ENCODE measurements at regions not wholly inside any gene's neighbourhood (a gene's known extent, or its start where the extent isn't known, plus 50 kb on each side); places are given as distances from the start of the nearest gene placed in this dataset.

GRCh38 chr4:123046096-123046495 lies 123.7 kb upstream of the NUDT6 start:
- Histone ChIP-seq H3K9me3 (ENCODE audit: control insufficient read depth in 2 of 2, low read length in 2 of 2) (peaks cover 5 to 11% of the 10 kb centered on the region in 2 donors), H3K27ac (ENCODE audit: low read depth in 2 of 2, low read length in 2 of 2) (no peak overlapping the region), H3K9ac (ENCODE audit: low read depth in 1 of 2, low read length in 2 of 2) (no peak overlapping the region), H3K4me3 (ENCODE audit: low read length in 2 of 2) (no peak overlapping the region), H3K27me3 (ENCODE audit: control insufficient read depth in 2 of 2, insufficient read depth in 2 of 2, low read length in 2 of 2) (no peaks in the 10 kb centered on the region), H3K36me3 (ENCODE audit: control insufficient read depth in 2 of 2, insufficient read depth in 2 of 2, low read length in 2 of 2) (no peaks in the 10 kb centered on the region), H3K4me1 (ENCODE audit: control insufficient read depth in 2 of 2, insufficient read depth in 2 of 2, low read length in 2 of 2) (no peaks in the 10 kb centered on the region)

- Histone ChIP-seq H3K4me3 (ENCODE audit: low read length in 2 of 2) (no peak overlapping the region), H3K36me3 (ENCODE audit: control insufficient read depth in 2 of 2, insufficient read depth in 2 of 2, low read length in 2 of 2) (no peaks in the 10 kb centered on the region), H3K9ac (ENCODE audit: low read depth in 1 of 2, low read length in 2 of 2) (no peak overlapping the region), H3K9me3 (ENCODE audit: control insufficient read depth in 2 of 2, low read length in 2 of 2) (peaks cover 0 to 5% of the 10 kb centered on the region in 2 donors), H3K4me1 (ENCODE audit: control insufficient read depth in 2 of 2, insufficient read depth in 2 of 2, low read length in 2 of 2) (no peaks in the 10 kb centered on the region), H3K27me3 (ENCODE audit: control insufficient read depth in 2 of 2, insufficient read depth in 2 of 2, low read length in 2 of 2) (no peaks in the 10 kb centered on the region), H3K27ac (ENCODE audit: low read depth in 2 of 2, low read length in 2 of 2) (no peak overlapping the region)
Observed at GRCh38 chr4:123050018-123050417, 127.6 kb upstream of the NUDT6 start.

- Histone ChIP-seq H3K9me3 (ENCODE audit: control insufficient read depth in 2 of 2, low read length in 2 of 2) (peaks cover 0 to 5% of the 10 kb centered on the region in 2 donors), H3K36me3 (ENCODE audit: control insufficient read depth in 2 of 2, insufficient read depth in 2 of 2, low read length in 2 of 2) (no peaks in the 10 kb centered on the region), H3K27ac (ENCODE audit: low read depth in 2 of 2, low read length in 2 of 2) (no peak overlapping the region), H3K9ac (ENCODE audit: low read depth in 1 of 2, low read length in 2 of 2) (no peak overlapping the region), H3K27me3 (ENCODE audit: control insufficient read depth in 2 of 2, insufficient read depth in 2 of 2, low read length in 2 of 2) (no peaks in the 10 kb centered on the region), H3K4me3 (ENCODE audit: low read length in 2 of 2) (no peak overlapping the region), H3K4me1 (ENCODE audit: control insufficient read depth in 2 of 2, insufficient read depth in 2 of 2, low read length in 2 of 2) (no peaks in the 10 kb centered on the region)
Observed at GRCh38 chr4:123052007-123052406, 129.6 kb upstream of the NUDT6 start.

DNA sequence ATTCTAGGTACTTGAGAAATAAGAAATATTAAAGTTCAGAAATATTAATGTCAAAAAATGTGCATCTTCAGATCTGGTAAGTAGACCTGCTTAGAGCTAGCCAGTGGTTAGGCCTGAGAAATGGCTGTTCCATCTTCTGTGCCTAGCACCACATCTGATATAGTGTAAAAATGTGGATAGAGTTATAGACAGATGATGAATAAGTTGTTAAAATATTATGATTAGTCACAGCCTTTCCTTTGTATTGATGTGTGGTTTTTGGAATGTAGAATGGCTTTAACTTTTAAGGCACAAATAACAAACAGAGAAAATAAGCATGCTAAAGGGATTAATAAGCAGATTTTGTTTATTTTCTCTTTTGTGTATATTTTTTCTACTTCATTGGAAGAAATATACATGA lies 133.5 kb upstream of the NUDT6 start:
- no peak overlapping the region for H3K9ac ChIP-seq (ENCODE audit: low read depth in 1 of 2, low read length in 2 of 2)
- no peak overlapping the region for H3K4me3 ChIP-seq (ENCODE audit: low read length in 2 of 2)
- H3K36me3 ChIP-seq (ENCODE audit: control insufficient read depth in 2 of 2, insufficient read depth in 2 of 2, low read length in 2 of 2), result no peaks in the 10 kb centered on the region
- no peaks in the 10 kb centered on the region for H3K9me3 ChIP-seq (ENCODE audit: control insufficient read depth in 2 of 2, low read length in 2 of 2)
- H3K4me1 ChIP-seq (ENCODE audit: control insufficient read depth in 2 of 2, insufficient read depth in 2 of 2, low read length in 2 of 2), result no peaks in the 10 kb centered on the region
- no peak overlapping the region for H3K27ac ChIP-seq (ENCODE audit: low read depth in 2 of 2, low read length in 2 of 2)
- no peaks in the 10 kb centered on the region for H3K27me3 ChIP-seq (ENCODE audit: control insufficient read depth in 2 of 2, insufficient read depth in 2 of 2, low read length in 2 of 2)

DNA sequence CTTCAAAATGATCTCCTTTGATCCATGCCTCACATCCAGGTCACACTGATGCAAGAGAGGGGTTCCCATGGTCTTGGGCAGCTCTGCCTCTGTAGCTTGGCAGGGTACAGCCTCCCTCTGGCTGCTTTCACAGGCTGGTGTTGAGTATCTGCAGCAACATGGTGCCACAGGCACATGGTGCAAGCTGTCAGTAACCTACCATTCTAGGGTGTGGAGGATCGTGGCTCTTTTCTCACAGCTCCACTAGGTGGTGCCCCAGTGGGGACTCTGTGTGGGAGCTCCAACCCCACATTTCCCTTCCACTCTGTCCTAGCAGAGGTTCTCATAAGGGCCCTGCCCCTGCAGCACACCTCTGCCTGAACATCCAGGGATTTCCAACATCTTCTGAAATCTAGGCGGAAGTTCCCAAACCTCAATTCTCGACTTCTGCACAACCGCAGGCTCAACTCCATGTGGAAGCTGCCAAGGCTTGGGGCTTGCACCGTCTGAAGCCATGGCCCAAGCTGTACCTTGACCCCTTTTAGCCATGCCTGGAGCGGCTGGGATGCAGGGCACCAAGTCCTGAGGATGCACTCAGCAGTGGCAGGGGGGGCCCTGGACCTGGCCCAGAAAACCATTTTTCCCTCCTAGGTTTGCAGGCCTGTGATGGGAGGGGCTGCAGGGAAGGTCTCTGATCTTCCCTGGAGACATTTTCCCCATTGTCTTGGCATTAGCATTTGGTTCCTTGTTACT lies 137.8 kb upstream of the NUDT6 start:
- Histone ChIP-seq H3K27ac (ENCODE audit: low read depth in 2 of 2, low read length in 2 of 2) (no peak overlapping the region), H3K4me3 (ENCODE audit: low read length in 2 of 2) (no peak overlapping the region), H3K36me3 (ENCODE audit: control insufficient read depth in 2 of 2, insufficient read depth in 2 of 2, low read length in 2 of 2) (no peaks in the 10 kb centered on the region), H3K9ac (ENCODE audit: low read depth in 1 of 2, low read length in 2 of 2) (no peak overlapping the region), H3K9me3 (ENCODE audit: control insufficient read depth in 2 of 2, low read length in 2 of 2) (no peaks in the 10 kb centered on the region), H3K27me3 (ENCODE audit: control insufficient read depth in 2 of 2, insufficient read depth in 2 of 2, low read length in 2 of 2) (no peaks in the 10 kb centered on the region), H3K4me1 (ENCODE audit: control insufficient read depth in 2 of 2, insufficient read depth in 2 of 2, low read length in 2 of 2) (no peaks in the 10 kb centered on the region)

DNA sequence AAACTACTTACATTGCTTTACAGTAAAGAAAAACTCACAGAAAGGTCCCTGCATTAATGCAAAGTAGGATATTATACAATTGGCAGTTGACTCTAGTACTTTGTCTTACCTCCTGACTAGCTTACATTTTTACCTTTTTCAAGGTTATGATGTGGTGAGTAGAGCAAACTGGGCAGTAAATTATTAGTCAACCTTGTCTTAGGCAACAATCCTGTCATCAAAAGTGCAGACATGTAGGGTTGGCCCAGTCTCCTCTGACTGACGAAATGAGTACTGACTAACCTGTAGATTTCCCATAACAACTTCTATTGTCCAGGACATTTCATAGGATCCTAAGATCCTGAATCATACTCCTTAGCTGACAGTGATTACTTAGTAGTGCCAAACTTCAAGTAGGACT lies 142.0 kb upstream of the NUDT6 start:
- no peak overlapping the region for H3K9ac ChIP-seq (ENCODE audit: low read depth in 1 of 2, low read length in 2 of 2)
- H3K4me1 ChIP-seq (ENCODE audit: control insufficient read depth in 2 of 2, insufficient read depth in 2 of 2, low read length in 2 of 2), result no peaks in the 10 kb centered on the region
- H3K4me3 ChIP-seq (ENCODE audit: low read length in 2 of 2), result no peak overlapping the region
- H3K27ac ChIP-seq (ENCODE audit: low read depth in 2 of 2, low read length in 2 of 2), result no peak overlapping the region
- no peaks in the 10 kb centered on the region for H3K36me3 ChIP-seq (ENCODE audit: control insufficient read depth in 2 of 2, insufficient read depth in 2 of 2, low read length in 2 of 2)
- no peaks in the 10 kb centered on the region for H3K27me3 ChIP-seq (ENCODE audit: control insufficient read depth in 2 of 2, insufficient read depth in 2 of 2, low read length in 2 of 2)
- no peaks in the 10 kb centered on the region for H3K9me3 ChIP-seq (ENCODE audit: control insufficient read depth in 2 of 2, low read length in 2 of 2)

DNA sequence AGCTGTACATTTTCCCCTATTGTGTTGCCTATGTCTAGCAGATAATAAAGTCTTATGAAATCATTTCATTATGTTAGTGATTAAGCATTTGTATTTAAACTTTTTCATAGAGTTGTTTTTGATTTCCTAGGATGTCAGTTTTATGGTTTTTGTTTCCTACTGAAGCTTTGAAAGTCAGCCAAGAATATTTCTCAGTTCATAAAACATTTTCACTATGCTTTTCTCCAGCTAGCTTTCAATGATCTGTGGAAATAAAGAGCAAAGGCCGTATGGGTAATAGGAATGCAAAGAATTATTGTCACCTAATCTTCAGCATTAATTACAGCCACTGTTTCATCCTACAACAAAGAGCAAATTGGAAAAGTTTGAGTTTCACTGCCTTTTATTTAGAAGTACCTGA lies 145.7 kb upstream of the NUDT6 start:
- Histone ChIP-seq H3K9me3 (ENCODE audit: control insufficient read depth in 2 of 2, low read length in 2 of 2) (no peaks in the 10 kb centered on the region), H3K9ac (ENCODE audit: low read depth in 1 of 2, low read length in 2 of 2) (no peak overlapping the region), H3K4me3 (ENCODE audit: low read length in 2 of 2) (no peak overlapping the region), H3K36me3 (ENCODE audit: control insufficient read depth in 2 of 2, insufficient read depth in 2 of 2, low read length in 2 of 2) (no peaks in the 10 kb centered on the region), H3K4me1 (ENCODE audit: control insufficient read depth in 2 of 2, insufficient read depth in 2 of 2, low read length in 2 of 2) (no peaks in the 10 kb centered on the region), H3K27ac (ENCODE audit: low read depth in 2 of 2, low read length in 2 of 2) (no peak overlapping the region), H3K27me3 (ENCODE audit: control insufficient read depth in 2 of 2, insufficient read depth in 2 of 2, low read length in 2 of 2) (no peaks in the 10 kb centered on the region)

DNA sequence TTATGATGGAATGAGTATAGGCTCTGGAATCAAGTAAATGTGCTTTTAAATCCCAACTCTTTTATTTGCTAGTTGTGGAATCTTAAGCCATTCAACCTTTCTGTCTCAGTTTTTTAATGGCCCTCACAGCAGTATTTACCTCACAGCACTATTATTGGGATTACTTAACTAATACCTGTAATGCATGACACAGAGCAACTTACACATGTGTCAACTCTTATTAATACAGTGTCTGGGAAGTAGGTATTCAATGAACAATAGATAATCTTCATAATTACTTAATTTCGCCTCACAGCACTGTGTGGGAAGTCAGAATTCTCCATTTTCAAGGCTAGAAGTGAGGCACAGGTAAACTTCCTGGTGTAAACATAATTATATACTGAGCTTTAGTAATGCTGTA lies 149.7 kb upstream of the NUDT6 start:
- no peaks in the 10 kb centered on the region for H3K27me3 ChIP-seq (ENCODE audit: control insufficient read depth in 2 of 2, insufficient read depth in 2 of 2, low read length in 2 of 2)
- H3K4me1 ChIP-seq (ENCODE audit: control insufficient read depth in 2 of 2, insufficient read depth in 2 of 2, low read length in 2 of 2), result no peaks in the 10 kb centered on the region
- H3K9me3 ChIP-seq (ENCODE audit: control insufficient read depth in 2 of 2, low read length in 2 of 2), result no peaks in the 10 kb centered on the region
- no peak overlapping the region for H3K9ac ChIP-seq (ENCODE audit: low read depth in 1 of 2, low read length in 2 of 2)
- no peak overlapping the region for H3K4me3 ChIP-seq (ENCODE audit: low read length in 2 of 2)
- H3K36me3 ChIP-seq (ENCODE audit: control insufficient read depth in 2 of 2, insufficient read depth in 2 of 2, low read length in 2 of 2), result no peaks in the 10 kb centered on the region
- no peak overlapping the region for H3K27ac ChIP-seq (ENCODE audit: low read depth in 2 of 2, low read length in 2 of 2)

GRCh38 chr4:123073650-123074049 lies 151.3 kb upstream of the NUDT6 start:
- Histone ChIP-seq H3K4me1 (ENCODE audit: control insufficient read depth in 2 of 2, insufficient read depth in 2 of 2, low read length in 2 of 2) (no peaks in the 10 kb centered on the region), H3K9me3 (ENCODE audit: control insufficient read depth in 2 of 2, low read length in 2 of 2) (no peaks in the 10 kb centered on the region), H3K36me3 (ENCODE audit: control insufficient read depth in 2 of 2, insufficient read depth in 2 of 2, low read length in 2 of 2) (no peaks in the 10 kb centered on the region), H3K27ac (ENCODE audit: low read depth in 2 of 2, low read length in 2 of 2) (no peak overlapping the region), H3K27me3 (ENCODE audit: control insufficient read depth in 2 of 2, insufficient read depth in 2 of 2, low read length in 2 of 2) (no peaks in the 10 kb centered on the region), H3K9ac (ENCODE audit: low read depth in 1 of 2, low read length in 2 of 2) (no peak overlapping the region), H3K4me3 (ENCODE audit: low read length in 2 of 2) (no peak overlapping the region)

DNA sequence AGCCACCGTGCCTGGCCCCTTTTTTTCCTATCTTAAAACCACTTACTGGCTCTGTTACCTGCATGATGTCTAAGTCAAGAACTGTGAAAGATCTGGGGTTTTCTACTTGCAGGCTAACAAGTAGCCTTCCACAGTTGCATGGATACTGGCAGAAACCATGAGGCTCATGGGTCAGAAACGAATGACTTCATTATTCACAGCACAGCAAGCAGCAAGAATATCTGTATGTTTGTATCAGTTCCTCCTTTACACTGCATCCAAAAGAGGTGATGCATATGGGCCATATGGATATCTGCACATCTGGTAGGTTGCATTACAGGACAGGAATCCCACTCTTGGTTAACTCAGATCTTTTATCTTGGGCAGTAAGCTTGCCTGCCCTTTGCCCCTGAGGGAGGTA lies 154.9 kb upstream of the NUDT6 start:
- Histone ChIP-seq H3K9me3 (ENCODE audit: control insufficient read depth in 2 of 2, low read length in 2 of 2) (no peaks in the 10 kb centered on the region), H3K4me1 (ENCODE audit: control insufficient read depth in 2 of 2, insufficient read depth in 2 of 2, low read length in 2 of 2) (no peaks in the 10 kb centered on the region), H3K4me3 (ENCODE audit: low read length in 2 of 2) (no peak overlapping the region), H3K36me3 (ENCODE audit: control insufficient read depth in 2 of 2, insufficient read depth in 2 of 2, low read length in 2 of 2) (no peaks in the 10 kb centered on the region), H3K9ac (ENCODE audit: low read depth in 1 of 2, low read length in 2 of 2) (no peak overlapping the region), H3K27ac (ENCODE audit: low read depth in 2 of 2, low read length in 2 of 2) (no peak overlapping the region), H3K27me3 (ENCODE audit: control insufficient read depth in 2 of 2, insufficient read depth in 2 of 2, low read length in 2 of 2) (no peaks in the 10 kb centered on the region)

- no peaks in the 10 kb centered on the region for H3K27me3 ChIP-seq (ENCODE audit: control insufficient read depth in 2 of 2, insufficient read depth in 2 of 2, low read length in 2 of 2)
- H3K9ac ChIP-seq (ENCODE audit: low read depth in 1 of 2, low read length in 2 of 2), result no peak overlapping the region
- H3K9me3 ChIP-seq (ENCODE audit: control insufficient read depth in 2 of 2, low read length in 2 of 2), result no peaks in the 10 kb centered on the region
- no peaks in the 10 kb centered on the region for H3K4me1 ChIP-seq (ENCODE audit: control insufficient read depth in 2 of 2, insufficient read depth in 2 of 2, low read length in 2 of 2)
- no peak overlapping the region for H3K4me3 ChIP-seq (ENCODE audit: low read length in 2 of 2)
- no peak overlapping the region for H3K27ac ChIP-seq (ENCODE audit: low read depth in 2 of 2, low read length in 2 of 2)
- no peaks in the 10 kb centered on the region for H3K36me3 ChIP-seq (ENCODE audit: control insufficient read depth in 2 of 2, insufficient read depth in 2 of 2, low read length in 2 of 2)
Observed at GRCh38 chr4:123081971-123082370, 159.6 kb upstream of the NUDT6 start.
